Testis (tissue), 2 donors: ENCODE measurements at regions not wholly inside any gene's neighbourhood (a gene's known extent, or its start where the extent isn't known, plus 50 kb on each side); places are given as distances from the start of the nearest gene placed in this dataset.

Experiments used
- POLR2A ChIP-seq: fragments of 450-650 bp; IDR thresholded peaks from one replicate; pipeline ENCODE4 v1.6.1; 2017; ENCODE audit warnings: antibody characterized with exemption, mild to moderate bottlenecking, moderate library complexity
- TF ChIP-seq, protein P1 (sequence below), 3 experiments: fragments of 450-650 bp in 2 of 3; fragments of 200-600 bp in 1 of 3; sonication (generic) in 1 of 3; IDR thresholded peaks; one replicate each; pipeline ENCODE4 v1.5.1; 2016 to 2019; ENCODE audit warnings: antibody characterized with exemption in 3 of 3, mild to moderate bottlenecking in 2 of 3, moderate library complexity in 1 of 3

DNA sequence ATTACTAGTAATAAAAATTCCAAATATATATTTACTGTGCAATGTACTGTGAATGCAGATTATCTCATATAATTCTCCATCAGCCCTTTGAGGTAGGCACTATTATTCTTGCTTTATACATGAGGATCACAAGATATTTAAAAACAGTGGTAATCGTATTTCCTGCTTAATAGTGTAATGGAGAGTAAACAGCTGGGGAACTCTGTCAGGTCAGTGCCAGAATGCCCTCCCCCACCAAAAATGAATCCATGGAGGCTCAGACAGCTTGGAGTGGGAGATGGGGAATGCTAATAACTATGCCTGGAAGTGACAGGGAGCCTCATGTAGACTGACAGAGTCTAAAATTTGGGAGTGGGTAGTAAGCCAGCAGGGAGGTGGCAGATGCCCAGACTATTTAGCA lies 153.6 kb downstream of the PAH start:
- TF ChIP-seq, protein P1, sequence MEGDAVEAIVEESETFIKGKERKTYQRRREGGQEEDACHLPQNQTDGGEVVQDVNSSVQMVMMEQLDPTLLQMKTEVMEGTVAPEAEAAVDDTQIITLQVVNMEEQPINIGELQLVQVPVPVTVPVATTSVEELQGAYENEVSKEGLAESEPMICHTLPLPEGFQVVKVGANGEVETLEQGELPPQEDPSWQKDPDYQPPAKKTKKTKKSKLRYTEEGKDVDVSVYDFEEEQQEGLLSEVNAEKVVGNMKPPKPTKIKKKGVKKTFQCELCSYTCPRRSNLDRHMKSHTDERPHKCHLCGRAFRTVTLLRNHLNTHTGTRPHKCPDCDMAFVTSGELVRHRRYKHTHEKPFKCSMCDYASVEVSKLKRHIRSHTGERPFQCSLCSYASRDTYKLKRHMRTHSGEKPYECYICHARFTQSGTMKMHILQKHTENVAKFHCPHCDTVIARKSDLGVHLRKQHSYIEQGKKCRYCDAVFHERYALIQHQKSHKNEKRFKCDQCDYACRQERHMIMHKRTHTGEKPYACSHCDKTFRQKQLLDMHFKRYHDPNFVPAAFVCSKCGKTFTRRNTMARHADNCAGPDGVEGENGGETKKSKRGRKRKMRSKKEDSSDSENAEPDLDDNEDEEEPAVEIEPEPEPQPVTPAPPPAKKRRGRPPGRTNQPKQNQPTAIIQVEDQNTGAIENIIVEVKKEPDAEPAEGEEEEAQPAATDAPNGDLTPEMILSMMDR (IDR thresholded peaks at IDR 0.05): no peak
- no peak for TF ChIP-seq POLR2A
